Activated naive CD4-positive, alpha-beta T cell treated with anti-CD3 and anti-CD28 coated beads, Interleukin-2, amount 50 U/mL, for 24 hours (primary cell): ENCODE measurements at regions not wholly inside any gene's neighbourhood (a gene's known extent, or its start where the extent isn't known, plus 50 kb on each side); places are given as distances from the start of the nearest gene placed in this dataset.

Experiments used
- H3K27ac Mint-ChIP-seq: one replicate; pipeline ENCODE4 v1.8.0; 2021; ENCODE audit warnings: mild to moderate bottlenecking, mixed read lengths
- H3K27me3 Mint-ChIP-seq: one replicate; pipeline ENCODE4 v1.8.0; 2021; ENCODE audit warnings: mixed read lengths
- H3K36me3 Mint-ChIP-seq: one replicate; pipeline ENCODE4 v1.8.0; 2021; ENCODE audit warnings: mixed read lengths
- H3K4me1 Mint-ChIP-seq: one replicate; pipeline ENCODE4 v1.8.0; 2021; ENCODE audit warnings: mixed read lengths
- H3K4me3 Mint-ChIP-seq: one replicate; pipeline ENCODE4 v1.8.0; 2021; ENCODE audit warnings: mild to moderate bottlenecking, mixed read lengths
- H3K9me3 Mint-ChIP-seq: one replicate; pipeline ENCODE4 v1.8.0; 2021; ENCODE audit warnings: mixed read lengths

GRCh38 chr4:66059136-66059535 lies 388.8 kb upstream of the EPHA5 start:
- Mint-ChIP-seq H3K27me3 (no peaks in the 10 kb centered on the region), H3K4me3 (no peak overlapping the region), H3K4me1 (no peaks in the 10 kb centered on the region), H3K9me3 (peaks cover 12% of the 10 kb centered on the region), H3K36me3 (no peaks in the 10 kb centered on the region), H3K27ac (no peak overlapping the region)

GRCh38 chr4:66055999-66056398 lies 385.7 kb upstream of the EPHA5 start:
- Mint-ChIP-seq H3K4me1 (no peaks in the 10 kb centered on the region), H3K4me3 (no peak overlapping the region), H3K36me3 (no peaks in the 10 kb centered on the region)

DNA sequence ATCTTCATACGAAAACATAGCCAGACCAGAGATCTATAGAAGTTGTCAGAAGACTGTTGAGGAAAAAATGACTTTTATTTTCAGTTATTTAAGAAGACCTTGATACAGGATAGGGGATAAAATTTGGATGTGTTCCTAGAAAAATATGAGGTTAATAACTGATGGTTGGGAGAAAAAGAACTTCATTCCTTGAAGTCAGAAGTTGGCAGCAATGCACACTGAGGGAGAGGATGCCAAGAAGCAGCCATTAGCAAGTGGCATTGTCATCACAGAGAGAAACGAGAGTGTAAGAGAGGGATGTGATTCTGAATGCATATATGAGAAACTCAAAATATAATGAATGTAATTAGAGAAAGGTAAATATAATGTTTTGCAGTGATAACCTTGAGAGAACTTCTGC lies 382.1 kb upstream of the EPHA5 start:
- Mint-ChIP-seq H3K4me3 (no peak overlapping the region), H3K9me3 (peaks cover 30% of the 10 kb centered on the region), H3K36me3 (no peaks in the 10 kb centered on the region), H3K27ac (no peak overlapping the region), H3K4me1 (no peaks in the 10 kb centered on the region), H3K27me3 (no peaks in the 10 kb centered on the region)

More at GRCh38 chr4:66055999-66056398, 385.7 kb upstream of the EPHA5 start:
- Mint-ChIP-seq H3K27ac (peak overlapping the region; percentile 35), H3K9me3 (peaks cover 23% of the 10 kb centered on the region), H3K27me3 (no peaks in the 10 kb centered on the region)

DNA sequence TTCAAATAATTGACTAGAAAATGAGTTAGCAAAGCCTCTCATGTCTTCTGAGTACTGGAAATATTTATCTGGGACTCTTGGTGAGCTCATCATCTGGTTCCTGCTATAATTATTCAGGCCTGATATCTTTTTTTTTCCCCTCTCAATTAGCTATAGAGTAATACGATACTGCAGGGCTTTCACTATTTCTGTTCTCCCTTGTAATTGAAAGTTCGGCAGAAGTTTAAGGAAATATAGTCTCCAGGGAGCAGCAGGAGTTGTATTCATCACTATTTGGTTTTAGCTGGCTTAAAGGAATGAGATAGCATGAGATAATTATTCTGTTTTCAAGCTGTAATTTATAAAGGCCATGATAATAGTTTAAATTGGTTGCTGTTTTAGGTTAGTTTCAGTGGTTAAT lies 378.6 kb upstream of the EPHA5 start:
- Mint-ChIP-seq H3K27me3 (no peaks in the 10 kb centered on the region), H3K4me1 (no peaks in the 10 kb centered on the region), H3K4me3 (no peak overlapping the region), H3K27ac (no peak overlapping the region), H3K36me3 (no peaks in the 10 kb centered on the region), H3K9me3 (peaks cover 22% of the 10 kb centered on the region)

GRCh38 chr4:66045913-66046312 lies 375.6 kb upstream of the EPHA5 start:
- peaks cover 12% of the 10 kb centered on the region for H3K9me3 Mint-ChIP-seq
- no peak overlapping the region for H3K27ac Mint-ChIP-seq
- H3K36me3 Mint-ChIP-seq: no peaks in the 10 kb centered on the region
- no peaks in the 10 kb centered on the region for H3K4me1 Mint-ChIP-seq
- H3K4me3 Mint-ChIP-seq: no peak overlapping the region
- no peaks in the 10 kb centered on the region for H3K27me3 Mint-ChIP-seq

DNA sequence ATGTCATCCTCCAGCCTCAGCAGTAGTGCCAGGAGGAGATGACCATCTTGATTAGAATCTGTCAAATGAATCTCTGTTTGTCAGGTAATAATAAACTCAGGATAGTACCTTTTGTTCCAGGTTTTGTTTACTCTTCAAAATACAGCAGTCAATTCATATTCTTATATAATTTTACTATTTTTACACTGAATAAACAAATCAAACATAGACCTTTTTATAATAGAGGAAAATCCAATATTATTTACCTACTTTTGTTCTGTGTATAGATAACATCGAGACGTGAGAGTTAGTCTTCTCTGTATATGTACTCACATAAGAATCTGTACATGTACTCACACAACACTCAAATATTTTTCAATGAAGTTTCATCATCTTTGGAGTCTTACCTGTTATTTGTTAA lies 365.4 kb upstream of the EPHA5 start:
- Mint-ChIP-seq H3K36me3 (no peaks in the 10 kb centered on the region), H3K9me3 (no peaks in the 10 kb centered on the region), H3K4me1 (no peaks in the 10 kb centered on the region), H3K27ac (no peak overlapping the region), H3K4me3 (no peak overlapping the region), H3K27me3 (no peaks in the 10 kb centered on the region)

GRCh38 chr4:66034671-66035070 lies 364.4 kb upstream of the EPHA5 start:
- Mint-ChIP-seq H3K4me3 (no peak overlapping the region), H3K4me1 (no peaks in the 10 kb centered on the region), H3K27me3 (no peaks in the 10 kb centered on the region), H3K27ac (no peak overlapping the region), H3K9me3 (no peaks in the 10 kb centered on the region), H3K36me3 (no peaks in the 10 kb centered on the region)

- Mint-ChIP-seq H3K27me3 (no peaks in the 10 kb centered on the region), H3K36me3 (no peaks in the 10 kb centered on the region), H3K4me3 (no peak overlapping the region), H3K27ac (no peak overlapping the region), H3K9me3 (no peaks in the 10 kb centered on the region), H3K4me1 (no peaks in the 10 kb centered on the region)
Observed at GRCh38 chr4:66034262-66034661, 364.0 kb upstream of the EPHA5 start.

GRCh38 chr4:66032571-66032970 lies 362.3 kb upstream of the EPHA5 start:
- Mint-ChIP-seq H3K9me3 (no peaks in the 10 kb centered on the region), H3K4me3 (no peak overlapping the region), H3K27ac (no peak overlapping the region), H3K4me1 (no peaks in the 10 kb centered on the region), H3K36me3 (no peaks in the 10 kb centered on the region), H3K27me3 (no peaks in the 10 kb centered on the region)

GRCh38 chr4:66028668-66029067 lies 358.4 kb upstream of the EPHA5 start:
- no peak overlapping the region for H3K27ac Mint-ChIP-seq
- no peak overlapping the region for H3K4me3 Mint-ChIP-seq
- no peaks in the 10 kb centered on the region for H3K27me3 Mint-ChIP-seq
- H3K36me3 Mint-ChIP-seq: no peaks in the 10 kb centered on the region
- H3K9me3 Mint-ChIP-seq: no peaks in the 10 kb centered on the region
- no peaks in the 10 kb centered on the region for H3K4me1 Mint-ChIP-seq

- H3K9me3 Mint-ChIP-seq: peaks cover 5% of the 10 kb centered on the region
- no peak overlapping the region for H3K4me3 Mint-ChIP-seq
- no peaks in the 10 kb centered on the region for H3K27me3 Mint-ChIP-seq
- H3K4me1 Mint-ChIP-seq: no peaks in the 10 kb centered on the region
- H3K27ac Mint-ChIP-seq: no peak overlapping the region
- H3K36me3 Mint-ChIP-seq: no peaks in the 10 kb centered on the region
Observed at GRCh38 chr4:66023061-66023460, 352.8 kb upstream of the EPHA5 start.

GRCh38 chr4:66017671-66018070 lies 347.4 kb upstream of the EPHA5 start:
- Mint-ChIP-seq H3K36me3 (no peaks in the 10 kb centered on the region), H3K27me3 (no peaks in the 10 kb centered on the region), H3K9me3 (peaks cover 18% of the 10 kb centered on the region), H3K4me1 (no peaks in the 10 kb centered on the region), H3K4me3 (no peak overlapping the region), H3K27ac (no peak overlapping the region)

GRCh38 chr4:66016240-66016639 lies 346.0 kb upstream of the EPHA5 start:
- H3K36me3 Mint-ChIP-seq: no peaks in the 10 kb centered on the region
- no peak overlapping the region for H3K27ac Mint-ChIP-seq
- peaks cover 19% of the 10 kb centered on the region for H3K9me3 Mint-ChIP-seq
- no peaks in the 10 kb centered on the region for H3K4me1 Mint-ChIP-seq
- H3K4me3 Mint-ChIP-seq: no peak overlapping the region
- H3K27me3 Mint-ChIP-seq: no peaks in the 10 kb centered on the region

GRCh38 chr4:66014146-66014765 lies 344.0 kb upstream of the EPHA5 start:
- Mint-ChIP-seq H3K4me3 (no peak overlapping the region), H3K4me1 (no peaks in the 10 kb centered on the region), H3K27me3 (no peaks in the 10 kb centered on the region), H3K9me3 (peaks cover 30% of the 10 kb centered on the region), H3K27ac (no peak overlapping the region), H3K36me3 (peaks cover 2% of the 10 kb centered on the region)

- H3K36me3 Mint-ChIP-seq: no peaks in the 10 kb centered on the region
- peaks cover 11% of the 10 kb centered on the region for H3K9me3 Mint-ChIP-seq
- H3K4me3 Mint-ChIP-seq: no peak overlapping the region
- no peaks in the 10 kb centered on the region for H3K4me1 Mint-ChIP-seq
- no peak overlapping the region for H3K27ac Mint-ChIP-seq
- H3K27me3 Mint-ChIP-seq: no peaks in the 10 kb centered on the region
Observed at GRCh38 chr4:66000510-66001117, 330.3 kb upstream of the EPHA5 start.

DNA sequence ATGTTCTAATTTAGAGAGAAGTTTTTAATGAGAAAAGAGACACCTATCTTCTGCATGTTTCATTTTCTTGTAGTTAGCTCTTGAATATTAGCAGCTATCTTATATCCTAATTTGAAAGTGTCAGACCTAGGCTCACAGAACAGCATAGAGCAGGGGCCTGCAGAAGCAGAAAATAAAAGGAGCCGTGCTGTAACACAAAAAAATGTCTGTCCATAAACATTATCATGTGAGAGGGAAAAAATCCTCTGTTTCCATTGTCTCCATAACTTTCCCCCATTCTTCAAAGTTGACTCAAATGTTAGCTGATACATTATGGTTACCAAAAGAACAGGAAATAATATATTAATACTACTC lies 329.2 kb upstream of the EPHA5 start:
- no peak overlapping the region for H3K4me3 Mint-ChIP-seq
- H3K36me3 Mint-ChIP-seq: no peaks in the 10 kb centered on the region
- peaks cover 11% of the 10 kb centered on the region for H3K9me3 Mint-ChIP-seq
- H3K27me3 Mint-ChIP-seq: no peaks in the 10 kb centered on the region
- no peak overlapping the region for H3K27ac Mint-ChIP-seq
- no peaks in the 10 kb centered on the region for H3K4me1 Mint-ChIP-seq
